ENCODE measurements at regions not wholly inside any gene's neighbourhood (a gene's known extent, or its start where the extent isn't known, plus 50 kb on each side); places are given as distances from the start of the nearest gene placed in this dataset.
"Not testable (repeated sequence)": the region's sequence is repeated elsewhere in the genome, so short reads cannot be mapped to it uniquely, and the experiment has no call there.

- TF ChIP-seq CTCF (conservative IDR thresholded peaks at IDR 0.05; ENCODE audit: control insufficient read depth, insufficient read depth, low read depth, low read length): no peak
- DNase-seq (ENCODE audit: low read depth): no peak
- no peak overlapping the region for H3K4me3 ChIP-seq (ENCODE audit: control insufficient read depth, low read depth, low read length)
Measured at GRCh38 chr22:34834059-34834458, 231.9 kb upstream of the ISX start.

GRCh38 chr22:34834541-34834940, 231.4 kb upstream of the ISX start:
- DNase-seq (ENCODE audit: low read depth); H3K4me3 ChIP-seq (ENCODE audit: control insufficient read depth, low read depth, low read length): not testable (repeated sequence)

DNA sequence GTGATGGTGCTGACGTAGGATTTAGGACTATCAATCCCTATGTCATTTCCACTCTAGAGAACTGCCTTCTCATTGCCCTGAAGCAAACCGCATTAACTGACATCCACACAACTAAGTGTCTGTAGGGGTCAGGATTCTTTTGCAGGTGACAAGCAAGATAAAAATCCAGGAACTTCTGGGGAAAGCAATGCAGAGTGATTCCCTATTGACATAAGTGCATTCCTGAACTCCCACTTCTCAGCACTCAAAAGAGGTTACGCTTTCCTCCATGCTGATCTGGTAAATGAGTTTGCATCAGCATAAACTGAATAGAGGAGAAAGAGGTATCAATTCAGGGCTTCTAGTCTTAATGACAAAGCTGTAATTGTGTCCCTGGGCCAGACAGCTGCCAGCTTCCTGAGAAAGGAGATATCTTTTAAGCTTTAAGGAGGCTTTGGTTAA, 224.6 kb upstream of the ISX start:
- no peak for DNase-seq (ENCODE audit: low read depth)
- H3K4me3 ChIP-seq (ENCODE audit: control insufficient read depth, low read depth, low read length): no peak overlapping the region
- TF ChIP-seq CTCF (conservative IDR thresholded peaks at IDR 0.05; ENCODE audit: control insufficient read depth, insufficient read depth, low read depth, low read length): no peak

DNA sequence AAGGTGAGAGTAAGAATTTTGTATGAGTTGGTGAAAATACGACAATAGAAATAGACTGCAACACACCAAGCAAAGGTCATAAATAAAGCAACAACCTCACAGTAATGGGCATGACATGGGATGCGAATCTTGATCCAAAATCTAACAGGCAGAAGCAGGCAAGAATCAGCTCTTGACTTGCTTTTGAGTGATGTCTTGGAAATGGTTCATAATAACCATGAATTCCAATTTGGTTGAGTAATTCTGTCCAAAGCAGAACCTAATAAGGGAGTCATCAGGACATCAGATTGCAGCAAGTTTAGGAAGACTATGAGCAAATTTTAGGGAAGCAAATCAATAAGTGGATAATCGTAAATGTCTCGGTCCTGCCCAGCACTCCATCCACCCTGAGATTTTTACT, 224.0 kb upstream of the ISX start:
- DNase-seq (ENCODE audit: low read depth): no peak
- no peak for TF ChIP-seq CTCF (conservative IDR thresholded peaks at IDR 0.05; ENCODE audit: control insufficient read depth, insufficient read depth, low read depth, low read length)

DNA sequence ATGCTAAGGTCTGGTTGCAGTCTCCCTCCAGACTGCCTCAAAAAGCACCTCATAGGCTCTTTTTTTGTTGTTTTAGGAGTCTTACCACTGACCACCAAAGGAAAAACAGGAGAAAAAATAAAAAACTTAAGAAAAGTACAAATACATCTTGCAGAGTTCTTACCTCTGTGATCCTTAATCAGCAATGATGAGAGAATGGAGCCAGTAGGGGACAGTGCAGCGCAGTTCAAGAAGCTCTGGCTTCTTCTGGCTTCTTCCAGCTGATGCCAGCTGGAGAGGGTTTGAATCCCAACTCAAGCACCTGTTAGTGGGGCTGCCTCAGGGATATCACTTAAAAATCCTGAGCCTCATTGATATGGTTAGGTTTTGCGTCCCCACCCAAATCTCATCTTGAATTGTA, 223.3 kb upstream of the ISX start:
- TF ChIP-seq CTCF (conservative IDR thresholded peaks at IDR 0.05; ENCODE audit: control insufficient read depth, insufficient read depth, low read depth, low read length): no peak
- no peak for DNase-seq (ENCODE audit: low read depth)
- H3K4me3 ChIP-seq (ENCODE audit: control insufficient read depth, low read depth, low read length): no peak overlapping the region

More for the DNA sequence above, 224.0 kb upstream of the ISX start:
- no peak overlapping the region for H3K4me3 ChIP-seq (ENCODE audit: control insufficient read depth, low read depth, low read length)

DNA sequence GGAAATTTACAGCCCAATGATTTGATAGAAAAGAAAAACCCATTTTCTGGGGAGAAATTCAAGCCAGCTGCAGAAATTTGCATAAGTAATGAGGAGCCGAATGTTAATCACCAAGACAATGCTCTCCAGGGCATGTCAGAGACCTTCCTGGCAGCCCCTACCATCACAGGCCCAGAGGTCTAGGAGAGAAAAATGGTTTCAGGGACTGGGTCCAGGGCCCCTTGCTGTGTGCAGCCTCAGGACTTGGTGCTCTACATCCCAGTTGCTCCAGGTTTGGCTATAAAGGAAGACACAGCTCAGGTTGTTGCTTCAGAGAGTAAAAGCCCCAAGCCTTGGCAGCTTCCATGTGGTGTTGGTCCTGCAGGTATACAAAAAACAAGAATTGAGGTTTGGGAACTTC, 222.2 kb upstream of the ISX start:
- not testable (repeated sequence) for DNase-seq (ENCODE audit: low read depth); H3K4me3 ChIP-seq (ENCODE audit: control insufficient read depth, low read depth, low read length)

DNA sequence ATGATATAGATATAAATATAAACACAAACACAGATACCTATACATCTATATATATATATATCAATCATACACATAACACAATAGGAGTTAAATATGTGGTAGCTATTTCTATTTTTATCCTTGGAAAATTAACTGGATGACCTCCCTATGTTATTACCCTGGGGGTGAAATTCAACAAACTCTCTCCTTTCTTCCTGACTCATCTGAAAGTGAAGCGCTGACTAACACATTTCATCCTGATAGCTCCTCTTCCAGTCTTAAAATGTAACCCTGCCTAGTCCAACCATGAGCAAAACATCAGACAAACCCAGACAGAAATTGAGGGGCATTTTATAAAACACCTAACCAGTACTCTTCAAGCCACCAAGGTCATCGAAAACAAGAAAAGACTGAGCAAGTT, 220.6 kb upstream of the ISX start:
- no peak for TF ChIP-seq CTCF (conservative IDR thresholded peaks at IDR 0.05; ENCODE audit: control insufficient read depth, insufficient read depth, low read depth, low read length)
- no peak overlapping the region for H3K4me3 ChIP-seq (ENCODE audit: control insufficient read depth, low read depth, low read length)
- no peak for DNase-seq (ENCODE audit: low read depth)

- no peak for DNase-seq (ENCODE audit: low read depth)
- H3K4me3 ChIP-seq (ENCODE audit: control insufficient read depth, low read depth, low read length): no peak overlapping the region
- TF ChIP-seq CTCF (conservative IDR thresholded peaks at IDR 0.05; ENCODE audit: control insufficient read depth, insufficient read depth, low read depth, low read length): no peak
Measured at GRCh38 chr22:34847072-34847471, 218.9 kb upstream of the ISX start.
